ENCODE measurements at regions not wholly inside any gene's neighbourhood (a gene's known extent, or its start where the extent isn't known, plus 50 kb on each side); places are given as distances from the start of the nearest gene placed in this dataset.

DNA sequence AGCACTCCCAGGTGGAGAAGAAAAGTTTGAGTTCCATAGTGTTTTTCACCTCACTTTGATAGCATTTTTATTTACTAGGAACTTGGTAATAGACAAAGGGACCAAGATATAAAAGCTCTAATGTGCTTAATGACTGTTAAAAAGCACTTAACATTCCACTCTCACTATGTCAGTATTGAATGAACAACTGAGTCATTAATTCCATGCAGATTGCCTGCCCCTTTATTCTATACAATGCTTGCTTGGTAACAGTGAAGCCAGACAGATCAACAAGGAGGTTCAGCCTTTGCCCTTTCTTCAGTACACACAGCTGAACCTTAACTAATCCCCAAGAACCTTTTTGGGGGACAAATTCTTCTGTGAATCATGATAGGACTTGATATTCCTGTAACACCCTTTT is 425.5 kb downstream of the NUF2 start:
- TF ChIP-seq RAD21 (IDR thresholded peaks at IDR 0.05; ENCODE audit: low read depth) (no peak), TAF1 (IDR thresholded peaks at IDR 0.05; ENCODE audit: low read depth) (no peak), TEAD4 (IDR thresholded peaks at IDR 0.05) (no peak), EP300 (IDR thresholded peaks at IDR 0.05; ENCODE audit: borderline replicate concordance) (no peak), FOXM1 (IDR thresholded peaks at IDR 0.05; ENCODE audit: borderline replicate concordance, low read depth) (no peak), CREB1 (IDR thresholded peaks at IDR 0.05; ENCODE audit: low read depth) (no peak), YY1 (IDR thresholded peaks at IDR 0.05; ENCODE audit: low read depth) (no peak), NFIC (IDR thresholded peaks at IDR 0.05) (no peak)
- TF ChIP-seq, protein P1, sequence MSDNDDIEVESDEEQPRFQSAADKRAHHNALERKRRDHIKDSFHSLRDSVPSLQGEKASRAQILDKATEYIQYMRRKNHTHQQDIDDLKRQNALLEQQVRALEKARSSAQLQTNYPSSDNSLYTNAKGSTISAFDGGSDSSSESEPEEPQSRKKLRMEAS (IDR thresholded peaks at IDR 0.05): no peak
- TF ChIP-seq, protein P2, sequence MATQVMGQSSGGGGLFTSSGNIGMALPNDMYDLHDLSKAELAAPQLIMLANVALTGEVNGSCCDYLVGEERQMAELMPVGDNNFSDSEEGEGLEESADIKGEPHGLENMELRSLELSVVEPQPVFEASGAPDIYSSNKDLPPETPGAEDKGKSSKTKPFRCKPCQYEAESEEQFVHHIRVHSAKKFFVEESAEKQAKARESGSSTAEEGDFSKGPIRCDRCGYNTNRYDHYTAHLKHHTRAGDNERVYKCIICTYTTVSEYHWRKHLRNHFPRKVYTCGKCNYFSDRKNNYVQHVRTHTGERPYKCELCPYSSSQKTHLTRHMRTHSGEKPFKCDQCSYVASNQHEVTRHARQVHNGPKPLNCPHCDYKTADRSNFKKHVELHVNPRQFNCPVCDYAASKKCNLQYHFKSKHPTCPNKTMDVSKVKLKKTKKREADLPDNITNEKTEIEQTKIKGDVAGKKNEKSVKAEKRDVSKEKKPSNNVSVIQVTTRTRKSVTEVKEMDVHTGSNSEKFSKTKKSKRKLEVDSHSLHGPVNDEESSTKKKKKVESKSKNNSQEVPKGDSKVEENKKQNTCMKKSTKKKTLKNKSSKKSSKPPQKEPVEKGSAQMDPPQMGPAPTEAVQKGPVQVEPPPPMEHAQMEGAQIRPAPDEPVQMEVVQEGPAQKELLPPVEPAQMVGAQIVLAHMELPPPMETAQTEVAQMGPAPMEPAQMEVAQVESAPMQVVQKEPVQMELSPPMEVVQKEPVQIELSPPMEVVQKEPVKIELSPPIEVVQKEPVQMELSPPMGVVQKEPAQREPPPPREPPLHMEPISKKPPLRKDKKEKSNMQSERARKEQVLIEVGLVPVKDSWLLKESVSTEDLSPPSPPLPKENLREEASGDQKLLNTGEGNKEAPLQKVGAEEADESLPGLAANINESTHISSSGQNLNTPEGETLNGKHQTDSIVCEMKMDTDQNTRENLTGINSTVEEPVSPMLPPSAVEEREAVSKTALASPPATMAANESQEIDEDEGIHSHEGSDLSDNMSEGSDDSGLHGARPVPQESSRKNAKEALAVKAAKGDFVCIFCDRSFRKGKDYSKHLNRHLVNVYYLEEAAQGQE (IDR thresholded peaks at IDR 0.05; ENCODE audit: low read depth): no peak
